ENCODE measurements at regions not wholly inside any gene's neighbourhood (a gene's known extent, or its start where the extent isn't known, plus 50 kb on each side); places are given as distances from the start of the nearest gene placed in this dataset.

GRCh38 chr3:148234536-148234935, 463.2 kb upstream of the AGTR1 start:
- DNase-seq: no peak

GRCh38 chr3:148235566-148235965, 462.1 kb upstream of the AGTR1 start:
- DNase-seq: no peak

- DNase-seq: no peak
Measured at GRCh38 chr3:148238421-148238821, 459.3 kb upstream of the AGTR1 start.

- DNase-seq: no peak
Measured at GRCh38 chr3:148240351-148240750, 457.4 kb upstream of the AGTR1 start.

GRCh38 chr3:148243609-148244008, 454.1 kb upstream of the AGTR1 start:
- DNase-seq: no peak

- DNase-seq: no peak
Measured at GRCh38 chr3:148246291-148246923, 451.3 kb upstream of the AGTR1 start.

- no peak for DNase-seq
Measured at GRCh38 chr3:148253713-148254112, 444.0 kb upstream of the AGTR1 start.

GRCh38 chr3:148254402-148254801, 443.3 kb upstream of the AGTR1 start:
- DNase-seq: no peak

- no peak for DNase-seq
Measured at GRCh38 chr3:148255981-148256969, 441.4 kb upstream of the AGTR1 start.

- DNase-seq: no peak
Measured at GRCh38 chr3:148262980-148263379, 434.7 kb upstream of the AGTR1 start.

GRCh38 chr3:148265841-148266240, 431.9 kb upstream of the AGTR1 start:
- no peak for DNase-seq

- no peak for DNase-seq
Measured at GRCh38 chr3:148266341-148266740, 431.4 kb upstream of the AGTR1 start.

- no peak for DNase-seq
Measured at GRCh38 chr3:148269816-148270215, 427.9 kb upstream of the AGTR1 start.

- no peak for DNase-seq
Measured at GRCh38 chr3:148280623-148281242, 417.0 kb upstream of the AGTR1 start.

- no peak for DNase-seq
Measured at GRCh38 chr3:148289159-148289558, 408.5 kb upstream of the AGTR1 start.

- DNase-seq: no peak
Measured at GRCh38 chr3:148297013-148297412, 400.7 kb upstream of the AGTR1 start.

GRCh38 chr3:148307443-148307843, 390.3 kb upstream of the AGTR1 start:
- no peak for DNase-seq

- no peak for DNase-seq
Measured at GRCh38 chr3:148309390-148310035, 388.2 kb upstream of the AGTR1 start.

GRCh38 chr3:148315756-148316155, 381.9 kb upstream of the AGTR1 start:
- no peak for DNase-seq

GRCh38 chr3:148318240-148318639, 379.5 kb upstream of the AGTR1 start:
- no peak for DNase-seq

GRCh38 chr3:148319161-148319915, 378.4 kb upstream of the AGTR1 start:
- DNase-seq: no peak

GRCh38 chr3:148319960-148320359, 377.7 kb upstream of the AGTR1 start:
- DNase-seq: no peak
